Heart left ventricle (tissue), 16 donors: ENCODE measurements at regions not wholly inside any gene's neighbourhood (a gene's known extent, or its start where the extent isn't known, plus 50 kb on each side); places are given as distances from the start of the nearest gene placed in this dataset.
A peak's percentile ranks its signal among the peaks of the same experiment; 100 is the strongest.

Experiments
- ATAC-seq, 4 donors: fragments of 200-7000 bp; cut with Tn5 transposase; one replicate each; pipeline ENCODE4 v1.9.1; 2020 to 2022; ENCODE audit warnings: moderate library complexity in 4 of 4, mild to moderate bottlenecking in 3 of 4, moderate number of reproducible peaks in 1 of 4
- DNase-seq, 5 donors: peaks; one replicate each; pipeline ENCODE4 v3.0.0-alpha.2; 2020
- H3K27ac ChIP-seq, 12 donors: fragments of 200-600 bp; sonication (generic) in 4 of 12; one replicate each; pipeline versions ENCODE4 v1.5.0 to v1.8.0; 2016 to 2022; ENCODE audit warnings: mild to moderate bottlenecking in 2 of 12
- H3K27me3 ChIP-seq, 9 donors: fragments of 200-600 bp; sonication (generic) in 2 of 9; one replicate each; pipeline versions ENCODE4 v1.5.1 to v1.8.0; 2016 to 2022; ENCODE audit warnings: mild to moderate bottlenecking in 3 of 9
- H3K36me3 ChIP-seq, 9 donors: fragments of 200-600 bp; sonication (generic) in 2 of 9; one replicate each; pipeline versions ENCODE4 v1.5.0 to v1.8.0; 2018 to 2022; ENCODE audit warnings: mild to moderate bottlenecking in 2 of 9
- H3K4me1 ChIP-seq, 12 donors: fragments of 200-600 bp; sonication (generic) in 4 of 12; one replicate each; pipeline versions ENCODE4 v1.5.0 to v1.8.0; 2016 to 2022; ENCODE audit warnings: mild to moderate bottlenecking in 3 of 12
- H3K4me3 ChIP-seq, 12 donors: fragments of 200-600 bp; sonication (generic) in 4 of 12; one replicate each; pipeline versions ENCODE4 v1.5.0 to v1.8.0; 2017 to 2022; ENCODE audit warnings: mild to moderate bottlenecking in 9 of 12, moderate library complexity in 4 of 12
- H3K9me3 ChIP-seq, 12 donors: fragments of 200-600 bp; sonication (generic) in 4 of 12; one replicate each; pipeline versions ENCODE4 v1.5.0 to v1.8.0; 2016 to 2022; ENCODE audit warnings: mild to moderate bottlenecking in 1 of 12
- CTCF ChIP-seq, 12 donors: fragments of 200-600 bp; sonication (generic) in 4 of 12; IDR thresholded peaks; one replicate each; pipeline versions ENCODE4 v1.5.0 to v1.8.0; 2018 to 2022; ENCODE audit warnings: antibody characterized with exemption in 12 of 12, mild to moderate bottlenecking in 5 of 12
- POLR2A ChIP-seq, 2 donors: fragments of 450-650 bp; IDR thresholded peaks; one replicate each; pipeline ENCODE4 v1.6.1; 2017; ENCODE audit warnings: antibody characterized with exemption in 2 of 2, mild to moderate bottlenecking in 2 of 2, moderate library complexity in 2 of 2
- WGBS, 4 donors: extraction: QIAGEN DNeasy Blood & Tissue Kit in 2 of 4; methylation state at CpG; one replicate each; pipeline versions ENCODE4 v1.1.5 to v1.1.7; 2013 to 2018; 5-methylcytosine and 5-hydroxymethylcytosine counted together
- intact Hi-C, 10 donors: fragments of 100-400 bp; cut with DNase I; formaldehyde crosslinking; loops; one replicate each; pipeline versions ENCODE4 v1.11.1 to v1.14.2; 2022
- donor health status: ischemic (EF 13 %, LVEDD 7.1; RV severe dilation, severe dysfunction).
- donor health status: healthy with polysubstance abuse.
- donor health status: DM: no; HTN: yes; CAD: no.
- donor health status: DM: no; HTN: no; CAD: no.
- donor health status: ischemic (EF 25% LVEDD 6.9; RV normal size, moderate dysfunction).
- donor health status: ischemic (EF 25% LVEDD 5.7; RV mildly dilated, moderate dysfunction).
- donor health status: healthy.
- donor health status: DM: yes; HTN: yes; CAD: no.
- donor health status: ischemic (EF 35%, LVEDD 5.7; RV mildly dilated, moderate dysfunction).
- donor health status: nonischemic (EF 11% LVEDD 7.7; RV severe dilation, severe dysfunction).
- donor health status: DM: yes; HTN: yes; CAD: no.
- donor health status: PGD.
- donor health status: ischemic (EF 29% LVEDD 5.4; RV normal size, mild dysfunction).
- donor health status: nonischemic (EF 23%, LVEDD 6.1; RV moderate dilation, normal function).

DNA sequence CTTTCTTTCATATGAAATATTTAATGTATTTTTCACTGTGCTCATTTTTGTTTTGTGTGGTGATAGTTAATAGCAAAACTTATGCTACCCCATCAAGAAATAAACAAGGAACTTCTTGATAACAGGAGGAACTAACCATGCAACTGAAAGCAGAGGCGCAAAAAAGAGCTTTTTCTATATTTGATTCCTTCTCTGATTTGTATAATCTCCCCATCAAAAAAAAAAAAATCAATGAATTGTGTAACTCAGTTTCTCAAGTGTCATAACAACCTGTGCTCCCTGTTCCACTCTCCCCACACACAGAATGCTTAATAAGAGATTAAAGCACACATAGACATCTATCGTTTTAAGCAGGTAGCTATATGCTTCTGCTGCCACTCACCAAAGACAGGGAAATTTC, 67.3 kb upstream of the MED4 start:
- ATAC-seq (no peak), DNase-seq (no peak)
- Histone ChIP-seq H3K4me3 (no peak overlapping the region), H3K27ac (peak overlapping the region in 11 of 12 donors; percentile 7 to 92 (median 71)), H3K9me3 (no peaks in the 10 kb centered on the region), H3K27me3 (no peaks in the 10 kb centered on the region), H3K4me1 (peaks cover 0 to 63% (median 10%) of the 10 kb centered on the region in 12 donors), H3K36me3 (no peaks in the 10 kb centered on the region)
- 81 to 92% (median 83%) methylated on average over 2 of the region's 2 CpGs for WGBS, 4 donors
- no peak for TF ChIP-seq POLR2A (IDR thresholded peaks at IDR 0.05)
- no peak for TF ChIP-seq CTCF (IDR thresholded peaks at IDR 0.05)
- intact Hi-C loops: no loop called here

DNA sequence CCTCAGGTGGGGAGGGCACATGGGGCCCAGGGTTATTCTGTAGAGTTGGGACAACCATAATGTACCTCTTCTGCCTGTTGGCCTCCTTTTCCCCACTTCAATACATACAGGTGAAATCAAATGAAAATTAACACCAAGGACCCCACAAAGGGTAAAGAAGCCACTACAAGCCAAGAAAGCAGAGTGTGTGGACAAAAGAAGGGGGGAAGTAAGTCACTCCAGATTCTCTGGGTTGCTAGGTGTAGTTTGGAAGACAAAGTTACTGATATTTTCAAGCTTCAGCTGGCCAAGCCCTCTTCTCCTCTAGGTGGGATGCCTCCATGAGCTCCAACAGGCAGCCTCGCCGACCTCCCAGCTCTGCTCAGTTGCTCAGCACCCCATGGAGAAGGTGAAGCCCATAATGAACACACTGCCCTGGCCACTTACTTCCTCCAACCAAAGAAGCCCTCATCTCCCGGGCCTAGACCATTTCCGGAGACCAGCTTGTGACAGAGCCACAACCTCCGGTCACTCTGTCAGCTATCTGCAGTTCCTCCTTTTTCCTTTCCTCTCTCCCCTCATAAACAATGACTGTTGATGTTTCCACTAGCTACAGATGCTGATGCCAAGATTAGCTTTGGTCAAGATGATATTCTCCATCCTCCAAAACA, 66.8 kb upstream of the MED4 start:
- ATAC-seq (peak; percentile 62 to 91 (median 82)), DNase-seq (peak; percentile 52 to 70 (median 67))
- Histone ChIP-seq H3K36me3 (no peaks in the 10 kb centered on the region), H3K4me1 (peaks cover 0 to 68% (median 10%) of the 10 kb centered on the region in 12 donors), H3K27me3 (no peaks in the 10 kb centered on the region), H3K4me3 (no peak overlapping the region), H3K9me3 (no peaks in the 10 kb centered on the region), H3K27ac (peak overlapping the region; percentile 3 to 92 (median 66))
- intact Hi-C loops: no loop called here
- TF ChIP-seq POLR2A (IDR thresholded peaks at IDR 0.05) (no peak), CTCF (IDR thresholded peaks at IDR 0.05) (no peak)
- WGBS, 4 donors: 48 to 66% (median 58%) methylated on average over 5 of the region's 5 CpGs

DNA sequence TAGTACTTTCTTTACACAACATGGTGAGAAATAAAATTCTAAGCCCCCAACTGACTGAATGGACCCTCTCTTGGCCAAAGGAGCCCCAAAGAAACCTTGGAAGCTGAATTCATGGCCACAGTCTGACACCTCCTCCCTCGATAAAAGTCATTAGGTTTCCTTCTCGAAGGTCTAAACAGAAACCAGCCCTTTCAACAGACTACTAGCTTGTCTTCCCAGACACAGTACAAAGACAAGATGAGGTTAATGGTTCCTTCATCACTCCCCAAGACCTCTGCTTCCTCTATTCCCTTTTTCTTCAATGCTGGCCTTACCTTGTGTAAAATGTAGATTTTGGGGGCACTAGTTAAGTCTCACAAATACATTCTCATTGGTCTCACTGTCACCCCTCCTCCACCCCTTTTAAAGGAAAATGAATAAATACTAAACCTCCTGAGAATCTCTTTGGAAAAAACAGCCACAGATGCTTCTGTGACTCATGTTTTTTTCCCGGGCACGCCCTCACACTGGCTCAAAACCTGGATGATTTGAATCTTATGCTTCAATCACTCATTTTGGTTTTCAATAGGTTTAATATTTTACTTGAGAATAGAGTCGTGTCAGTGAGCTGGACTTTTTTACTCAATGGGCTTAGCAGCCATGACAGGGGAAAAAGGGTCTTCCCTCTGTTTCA, 65.8 kb upstream of the MED4 start:
- 61 to 78% (median 63%) methylated on average over 5 of the region's 5 CpGs for WGBS, 4 donors
- Histone ChIP-seq H3K27me3 (no peaks in the 10 kb centered on the region), H3K4me3 (no peak overlapping the region), H3K27ac (peak overlapping the region; percentile 3 to 92 (median 66)), H3K9me3 (no peaks in the 10 kb centered on the region), H3K4me1 (peaks cover 0 to 77% (median 12%) of the 10 kb centered on the region in 12 donors), H3K36me3 (no peaks in the 10 kb centered on the region)
- ATAC-seq: peak; percentile 32 to 71 (median 59)
- TF ChIP-seq CTCF (IDR thresholded peaks at IDR 0.05) (no peak), POLR2A (IDR thresholded peaks at IDR 0.05) (no peak)
- peak in 3 of 5 donors; percentile 24 to 50 (median 40) for DNase-seq
- intact Hi-C loops: no loop called here

GRCh38 chr13:48159826-48160225, 64.9 kb upstream of the MED4 start:
- ATAC-seq: no peak
- Histone ChIP-seq H3K4me1 (peaks cover 0 to 87% (median 12%) of the 10 kb centered on the region in 12 donors), H3K9me3 (no peaks in the 10 kb centered on the region), H3K4me3 (no peak overlapping the region), H3K36me3 (no peaks in the 10 kb centered on the region), H3K27me3 (no peaks in the 10 kb centered on the region), H3K27ac (peak overlapping the region in 6 of 12 donors; percentile 49 to 92 (median 77))
- TF ChIP-seq POLR2A (IDR thresholded peaks at IDR 0.05) (no peak), CTCF (IDR thresholded peaks at IDR 0.05) (no peak)
- DNase-seq: no peak
- intact Hi-C loops: no loop called here
- WGBS, 4 donors: 69 to 83% (median 73%) methylated on average over 3 of the region's 3 CpGs
